Activated CD4-positive, alpha-beta T cell treated with anti-CD3 and anti-CD28 coated beads, Interleukin-2, amount 10 ng/mL, durations not matched to agents 7 days and 5 days (primary cell): ENCODE measurements at regions not wholly inside any gene's neighbourhood (a gene's known extent, or its start where the extent isn't known, plus 50 kb on each side); places are given as distances from the start of the nearest gene placed in this dataset.
"Not testable (repeated sequence)": the region's sequence is repeated elsewhere in the genome, so short reads cannot be mapped to it uniquely, and the experiment has no call there.

Experiments
- CTCF ChIA-PET: fragments of 350-600 bp; sonication (Branson Sonifier 250); formaldehyde crosslinking; loops from one replicate; lab custom pipeline; 2021; ENCODE audit warnings: antibody characterized with exemption; lab: Charles Lee
- POLR2A ChIA-PET: fragments of 350-600 bp; sonication (Branson Sonifier 250); formaldehyde crosslinking; loops from one replicate; lab custom pipeline; 2021; ENCODE audit warnings: antibody characterized with exemption; lab: Charles Lee
- DNase-seq: peaks from one replicate; pipeline ENCODE4 v3.0.0-alpha.2; 2020
- H3K27ac Mint-ChIP-seq: one replicate; pipeline ENCODE4 v1.8.0; 2021; ENCODE audit warnings: mild to moderate bottlenecking, moderate library complexity, mixed read lengths
- H3K27me3 Mint-ChIP-seq: one replicate; pipeline ENCODE4 v1.8.0; 2021; ENCODE audit warnings: mixed read lengths
- H3K36me3 Mint-ChIP-seq: one replicate; pipeline ENCODE4 v1.8.0; 2021; ENCODE audit warnings: low read depth, mixed read lengths
- H3K4me1 Mint-ChIP-seq: one replicate; pipeline ENCODE4 v1.8.0; 2021; ENCODE audit warnings: mixed read lengths
- H3K4me3 Mint-ChIP-seq: one replicate; pipeline ENCODE4 v1.8.0; 2021; ENCODE audit warnings: mild to moderate bottlenecking, moderate library complexity, mixed read lengths
- H3K9me3 Mint-ChIP-seq: one replicate; pipeline ENCODE4 v1.8.0; 2021; ENCODE audit warnings: mixed read lengths

- CTCF ChIA-PET, H3K9me3 Mint-ChIP-seq, DNase-seq, H3K27me3 Mint-ChIP-seq, H3K27ac Mint-ChIP-seq, H3K4me3 Mint-ChIP-seq, H3K36me3 Mint-ChIP-seq, H3K4me1 Mint-ChIP-seq, POLR2A ChIA-PET: not testable (repeated sequence)
These were observed 51.7 kb upstream of the PAXBP1 start for GRCh38 chr21:32823296-32823695.

DNA sequence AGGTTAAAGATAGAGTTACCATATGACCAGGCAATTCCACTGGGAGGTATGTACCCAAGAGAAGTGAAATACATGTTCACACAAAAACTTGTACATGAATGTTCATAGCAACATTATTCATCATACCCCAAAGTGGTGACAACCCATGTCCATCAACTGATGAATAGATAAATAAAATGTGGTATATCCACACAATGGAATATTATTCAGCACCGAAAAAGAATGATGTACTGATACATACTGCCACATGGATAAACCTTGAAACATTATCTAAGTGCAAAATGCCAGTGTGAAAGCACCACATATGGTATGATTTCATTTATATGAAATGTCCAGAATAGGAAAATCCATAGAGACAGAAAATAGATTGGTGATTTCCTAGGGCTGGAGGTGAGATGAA is 53.4 kb upstream of the PAXBP1 start:
- ChIA-PET POLR2A (no interaction called here), CTCF (no interaction called here)
- Mint-ChIP-seq H3K4me1 (peaks cover 4% of the 10 kb centered on the region), H3K27ac (no peak overlapping the region), H3K4me3 (no peak overlapping the region), H3K27me3 (peaks cover 11% of the 10 kb centered on the region), H3K9me3 (peaks cover 5% of the 10 kb centered on the region), H3K36me3 (no peaks in the 10 kb centered on the region)
- no peak for DNase-seq

DNA sequence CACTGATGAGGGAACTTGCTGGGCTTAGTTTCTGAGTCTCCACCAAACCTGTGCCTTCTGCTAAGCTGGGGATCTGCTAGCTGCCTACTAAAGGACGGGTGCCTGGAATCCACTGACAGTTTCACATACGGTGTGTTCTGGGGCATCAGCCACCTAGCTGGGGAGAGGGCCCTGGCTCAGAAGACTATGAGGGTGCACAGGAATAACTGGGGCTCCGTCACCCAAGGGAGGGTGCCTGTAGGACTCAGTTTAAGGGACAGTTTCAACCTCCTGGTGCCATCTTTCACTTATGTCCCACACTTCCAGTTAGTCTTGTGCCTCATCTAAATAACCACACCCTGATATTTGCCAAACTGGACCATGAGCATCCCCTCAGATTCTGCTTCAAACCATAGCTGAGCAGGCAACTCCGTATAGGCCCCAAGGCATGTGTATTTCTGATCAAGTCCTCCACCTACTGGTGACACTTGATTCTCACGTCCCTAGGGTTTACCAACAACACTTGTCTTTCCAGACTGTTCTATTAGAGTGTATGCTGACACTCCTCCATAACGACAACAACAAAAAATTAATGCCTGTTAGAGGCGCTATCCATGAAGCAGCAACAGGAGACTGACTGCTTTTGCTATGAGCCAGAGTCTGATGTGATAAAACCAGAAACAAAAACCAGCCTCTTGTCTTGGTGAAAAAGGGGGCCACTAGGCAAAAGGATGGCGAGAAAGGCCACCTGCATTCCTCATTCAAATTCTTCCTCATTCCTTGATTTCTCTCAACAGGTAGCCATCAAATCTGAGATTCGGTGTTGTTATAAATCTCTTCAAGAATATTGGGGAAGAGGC is 55.0 kb upstream of the PAXBP1 start:
- POLR2A ChIA-PET, result interaction anchor here (0.5 kb wide), 1 partner anchor 139 kb away, joined by 3 read pairs; no protein-coding TSS in a partner anchor
- CTCF ChIA-PET, result no interaction called here
- DNase-seq, result peak; percentile 59
- Mint-ChIP-seq H3K36me3 (no peaks in the 10 kb centered on the region), H3K27me3 (peaks cover 13% of the 10 kb centered on the region), H3K9me3 (peaks cover 5% of the 10 kb centered on the region), H3K4me1 (peaks cover 4% of the 10 kb centered on the region), H3K27ac (no peak overlapping the region), H3K4me3 (no peak overlapping the region)

DNA sequence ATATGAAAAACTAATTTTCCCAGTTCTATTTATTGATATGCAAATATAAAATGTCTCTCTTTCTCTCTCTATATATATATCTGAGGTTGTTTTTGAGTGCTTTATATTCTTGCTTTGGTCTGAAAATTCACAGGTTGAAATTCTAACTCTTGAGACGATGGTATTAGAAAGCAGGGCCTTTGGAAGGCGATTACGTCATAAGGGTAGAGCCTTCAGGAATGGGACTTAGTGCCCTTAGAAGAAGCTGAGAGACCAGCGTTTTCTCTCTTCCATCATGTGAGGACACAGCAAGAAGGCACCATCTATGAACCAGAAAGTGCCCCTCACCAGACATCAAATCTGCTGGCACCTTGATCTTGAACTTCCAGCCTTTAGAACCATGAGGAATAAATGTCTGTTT is 57.4 kb upstream of the PAXBP1 start:
- ChIA-PET POLR2A (no interaction called here), CTCF (no interaction called here)
- Mint-ChIP-seq H3K4me1 (no peaks in the 10 kb centered on the region), H3K4me3 (no peak overlapping the region), H3K36me3 (no peaks in the 10 kb centered on the region), H3K9me3 (peaks cover 3% of the 10 kb centered on the region), H3K27ac (no peak overlapping the region), H3K27me3 (peaks cover 13% of the 10 kb centered on the region)
- DNase-seq, result no peak

DNA sequence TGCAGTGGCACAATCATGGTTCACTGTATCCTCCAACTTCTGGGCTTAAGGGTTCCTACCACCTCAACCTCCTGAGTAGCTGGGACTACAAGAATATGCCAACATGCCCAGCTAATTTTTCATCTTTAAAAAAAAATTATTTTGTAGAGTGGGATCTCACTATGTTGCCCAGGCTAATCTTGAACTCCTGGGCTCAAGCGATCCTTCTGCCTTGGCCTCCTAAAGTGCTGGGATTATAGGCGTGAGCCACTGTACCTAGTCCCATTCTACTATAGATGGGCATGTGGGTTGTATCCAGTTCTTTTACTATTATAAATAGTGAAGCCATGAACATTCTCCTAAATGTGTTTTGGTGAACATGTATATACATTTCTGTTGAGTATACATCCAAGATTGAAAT is 57.9 kb upstream of the PAXBP1 start:
- Mint-ChIP-seq H3K27me3 (peaks cover 13% of the 10 kb centered on the region), H3K36me3 (no peaks in the 10 kb centered on the region), H3K4me3 (no peak overlapping the region), H3K9me3 (peaks cover 3% of the 10 kb centered on the region), H3K27ac (no peak overlapping the region), H3K4me1 (no peaks in the 10 kb centered on the region)
- DNase-seq, result no peak
- ChIA-PET CTCF (no interaction called here), POLR2A (no interaction called here)

- ChIA-PET CTCF (interaction anchor here (0.7 kb wide), 1 partner anchor 914 kb away, joined by 4 read pairs; no protein-coding TSS in a partner anchor), POLR2A (interaction anchor here (0.7 kb wide), 1 partner anchor 32 kb away, joined by 3 read pairs; no protein-coding TSS in a partner anchor)
- peaks cover 17% of the 10 kb centered on the region for H3K27me3 Mint-ChIP-seq
- H3K4me3 Mint-ChIP-seq, H3K4me1 Mint-ChIP-seq, H3K27ac Mint-ChIP-seq, DNase-seq, H3K36me3 Mint-ChIP-seq, H3K9me3 Mint-ChIP-seq: not testable (repeated sequence)
These were observed 60.2 kb upstream of the PAXBP1 start for GRCh38 chr21:32831779-32832178.

DNA sequence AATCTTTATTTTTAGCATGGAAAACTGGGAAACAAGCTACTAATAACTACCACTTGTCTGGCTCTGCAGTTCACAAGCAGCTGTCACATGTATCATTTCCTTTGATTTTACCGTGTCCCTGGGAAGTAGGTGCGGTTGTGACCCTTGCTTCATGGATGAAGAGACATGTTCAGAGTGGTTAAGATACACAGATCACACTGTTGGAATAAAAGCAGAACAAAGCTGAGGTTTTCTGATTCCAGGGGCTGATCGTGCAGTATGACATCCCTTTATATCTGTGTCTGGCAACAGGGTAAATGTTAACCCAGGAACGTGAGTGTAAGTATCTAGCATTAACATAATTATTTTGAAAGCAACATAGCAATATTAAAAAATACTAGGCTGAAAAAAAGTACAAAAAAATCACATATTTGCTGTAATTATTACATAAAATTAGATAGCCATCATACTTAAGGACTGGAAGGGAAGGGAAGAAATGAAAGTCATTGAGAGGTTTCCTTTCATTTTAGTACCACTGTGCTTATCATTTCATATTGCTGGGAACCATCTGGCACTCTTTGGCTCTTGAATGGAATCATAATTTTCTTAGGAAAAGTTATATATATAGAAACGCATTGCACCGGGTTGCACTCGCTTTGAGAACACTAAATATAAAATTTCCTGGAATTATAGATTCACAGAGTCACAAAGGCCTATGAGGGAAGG is 62.8 kb upstream of the PAXBP1 start:
- ChIA-PET POLR2A (no interaction called here), CTCF (interaction anchor here (0.5 kb wide), 1 partner anchor 291 kb away, joined by 4 read pairs; no protein-coding TSS in a partner anchor)
- Mint-ChIP-seq H3K4me1 (no peaks in the 10 kb centered on the region), H3K36me3 (no peaks in the 10 kb centered on the region), H3K9me3 (no peaks in the 10 kb centered on the region), H3K27ac (no peak overlapping the region), H3K27me3 (peaks cover 14% of the 10 kb centered on the region), H3K4me3 (no peak overlapping the region)
- no peak for DNase-seq

GRCh38 chr21:32834916-32835235 is 63.3 kb upstream of the PAXBP1 start:
- POLR2A ChIA-PET, result no interaction called here
- H3K27ac Mint-ChIP-seq, result no peak overlapping the region
- H3K27me3 Mint-ChIP-seq, result peaks cover 13% of the 10 kb centered on the region
- H3K4me1 Mint-ChIP-seq, result no peaks in the 10 kb centered on the region
- no peak overlapping the region for H3K4me3 Mint-ChIP-seq
- H3K36me3 Mint-ChIP-seq, result no peaks in the 10 kb centered on the region
- no peak for DNase-seq
- H3K9me3 Mint-ChIP-seq, result no peaks in the 10 kb centered on the region
- CTCF ChIA-PET, result no interaction called here

- Mint-ChIP-seq H3K9me3 (no peaks in the 10 kb centered on the region), H3K4me1 (no peaks in the 10 kb centered on the region), H3K36me3 (no peaks in the 10 kb centered on the region), H3K27ac (no peak overlapping the region), H3K4me3 (no peak overlapping the region), H3K27me3 (peaks cover 5% of the 10 kb centered on the region)
- ChIA-PET CTCF (interaction anchor here (1.0 kb wide), 1 partner anchor 11 kb away, joined by 3 read pairs; no protein-coding TSS in a partner anchor), POLR2A (no interaction called here)
- no peak for DNase-seq
These were observed 70.6 kb upstream of the PAXBP1 start for GRCh38 chr21:32842146-32842545.

DNA sequence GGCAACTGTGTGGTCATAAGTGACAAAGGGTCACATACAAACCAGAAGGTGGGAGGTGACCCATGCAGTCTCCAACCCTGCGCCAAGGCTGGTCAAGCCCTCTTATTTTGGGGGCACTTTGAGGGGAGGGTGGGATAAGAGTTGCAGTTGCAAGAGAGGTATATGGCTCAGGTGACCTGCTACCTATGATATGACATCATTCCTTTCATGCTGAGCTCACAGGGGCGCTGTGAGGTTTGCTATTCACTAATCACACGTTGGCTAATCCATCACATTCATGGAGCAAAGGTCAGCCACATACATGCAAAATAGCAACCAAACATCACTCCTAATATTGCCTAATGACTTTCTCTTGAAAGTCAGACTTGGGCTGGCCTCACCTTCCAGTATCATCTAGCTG is 72.0 kb upstream of the PAXBP1 start:
- DNase-seq, result no peak
- Mint-ChIP-seq H3K36me3 (no peaks in the 10 kb centered on the region), H3K27ac (no peak overlapping the region), H3K9me3 (no peaks in the 10 kb centered on the region), H3K4me3 (no peak overlapping the region), H3K4me1 (no peaks in the 10 kb centered on the region), H3K27me3 (peaks cover 7% of the 10 kb centered on the region)
- CTCF ChIA-PET, result no interaction called here
- POLR2A ChIA-PET, result no interaction called here

GRCh38 chr21:32844076-32844475 is 72.5 kb upstream of the PAXBP1 start:
- no peaks in the 10 kb centered on the region for H3K9me3 Mint-ChIP-seq
- H3K4me3 Mint-ChIP-seq, result no peak overlapping the region
- peaks cover 10% of the 10 kb centered on the region for H3K27me3 Mint-ChIP-seq
- no peaks in the 10 kb centered on the region for H3K4me1 Mint-ChIP-seq
- H3K36me3 Mint-ChIP-seq, result no peaks in the 10 kb centered on the region
- POLR2A ChIA-PET, result no interaction called here
- H3K27ac Mint-ChIP-seq, result no peak overlapping the region
- no peak for DNase-seq
- CTCF ChIA-PET, result no interaction called here

DNA sequence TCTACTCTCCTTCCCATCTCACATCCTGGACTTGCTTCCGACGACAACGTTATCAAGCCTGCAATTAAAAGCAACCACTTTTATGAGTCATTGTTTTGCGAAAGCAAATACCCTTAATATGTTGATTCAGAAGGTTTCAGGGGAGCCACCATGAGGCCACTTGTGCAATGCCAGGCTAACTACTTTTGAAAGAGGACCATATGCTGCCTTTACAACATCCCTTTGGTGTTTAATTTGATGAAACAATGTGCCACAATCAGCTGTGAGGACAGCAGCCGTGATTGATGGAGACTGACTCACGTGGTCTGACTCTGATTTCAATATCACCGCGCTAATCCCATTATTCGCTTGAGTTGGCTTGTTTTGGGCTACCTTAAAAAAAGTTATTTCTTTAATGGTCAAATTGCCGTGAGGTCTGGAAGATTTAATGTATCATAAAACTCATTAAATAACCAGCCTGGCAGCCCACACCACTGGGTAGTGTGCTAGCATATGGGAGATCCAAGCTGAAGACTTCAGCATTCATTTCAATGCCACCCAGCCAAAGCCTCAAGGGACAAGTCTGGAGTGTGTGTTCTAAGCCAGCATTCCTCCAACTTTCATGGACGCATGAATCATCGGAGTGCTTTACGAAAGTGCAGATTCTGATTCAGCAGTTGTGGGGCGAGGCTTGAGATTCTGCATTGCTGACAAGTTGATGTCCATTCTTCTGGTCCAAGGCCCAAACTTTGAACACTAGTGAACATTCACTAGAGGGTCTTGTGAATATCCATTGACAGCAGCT is 73.3 kb upstream of the PAXBP1 start:
- no peaks in the 10 kb centered on the region for H3K36me3 Mint-ChIP-seq
- H3K27ac Mint-ChIP-seq, result no peak overlapping the region
- no peaks in the 10 kb centered on the region for H3K9me3 Mint-ChIP-seq
- ChIA-PET POLR2A (no interaction called here), CTCF (interaction anchor here (1.2 kb wide), 1 partner anchor 10 kb away, joined by 3 read pairs; no protein-coding TSS in a partner anchor)
- H3K4me3 Mint-ChIP-seq, result no peak overlapping the region
- peaks cover 10% of the 10 kb centered on the region for H3K27me3 Mint-ChIP-seq
- no peak for DNase-seq
- H3K4me1 Mint-ChIP-seq, result no peaks in the 10 kb centered on the region

- no peaks in the 10 kb centered on the region for H3K4me1 Mint-ChIP-seq
- peaks cover 7% of the 10 kb centered on the region for H3K27me3 Mint-ChIP-seq
- no peak overlapping the region for H3K4me3 Mint-ChIP-seq
- ChIA-PET POLR2A (no interaction called here), CTCF (interaction anchor here (1.1 kb wide), 1 partner anchor 29 kb away, joined by 3 read pairs; no protein-coding TSS in a partner anchor)
- H3K27ac Mint-ChIP-seq, result no peak overlapping the region
- peaks cover 1% of the 10 kb centered on the region for H3K36me3 Mint-ChIP-seq
- peaks cover 17% of the 10 kb centered on the region for H3K9me3 Mint-ChIP-seq
- DNase-seq, result no peak
These were observed 87.1 kb upstream of the PAXBP1 start for GRCh38 chr21:32858628-32859027.
